SK-MEL-5 (cell line): ENCODE measurements at regions not wholly inside any gene's neighbourhood (a gene's known extent, or its start where the extent isn't known, plus 50 kb on each side); places are given as distances from the start of the nearest gene placed in this dataset.
"Not testable (repeated sequence)": the region's sequence is repeated elsewhere in the genome, so short reads cannot be mapped to it uniquely, and the experiment has no call there.

Source experiments
- DNase-seq: peaks from one replicate; pipeline ENCODE4 v3.0.0-alpha.2; 2016; ENCODE audit warnings: low read depth, low spot score
- in situ Hi-C: cut with HindIII; loops from 2 replicates; pipeline ENCODE4 v1.10.0; 2016; ENCODE audit warnings: low sequenced_read_pairs, high pct_unique_total_duplicates, low pct_unique_long_range_greater_than_20kb

DNA sequence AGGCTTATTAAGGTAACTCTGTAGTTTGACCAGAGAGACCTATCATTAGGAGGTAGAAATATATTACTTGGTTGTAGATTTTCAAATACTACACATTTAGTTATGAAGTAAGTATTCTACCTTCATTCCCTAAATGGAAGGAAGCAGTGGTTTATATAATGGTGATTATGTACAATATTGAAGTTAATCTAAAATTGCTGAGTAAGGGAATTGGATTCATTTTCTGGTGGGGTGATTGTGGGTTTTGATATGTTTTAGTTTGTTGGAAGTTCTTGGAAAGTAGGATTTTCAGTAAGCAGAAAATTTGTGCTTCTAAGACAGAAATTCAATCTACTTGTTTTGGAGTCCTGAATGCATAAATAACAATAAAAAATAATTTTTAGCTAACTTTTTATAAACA lies 1830.9 kb upstream of the ADGRL3 start:
- DNase-seq = no peak
- in situ Hi-C loops = no loop called here

DNA sequence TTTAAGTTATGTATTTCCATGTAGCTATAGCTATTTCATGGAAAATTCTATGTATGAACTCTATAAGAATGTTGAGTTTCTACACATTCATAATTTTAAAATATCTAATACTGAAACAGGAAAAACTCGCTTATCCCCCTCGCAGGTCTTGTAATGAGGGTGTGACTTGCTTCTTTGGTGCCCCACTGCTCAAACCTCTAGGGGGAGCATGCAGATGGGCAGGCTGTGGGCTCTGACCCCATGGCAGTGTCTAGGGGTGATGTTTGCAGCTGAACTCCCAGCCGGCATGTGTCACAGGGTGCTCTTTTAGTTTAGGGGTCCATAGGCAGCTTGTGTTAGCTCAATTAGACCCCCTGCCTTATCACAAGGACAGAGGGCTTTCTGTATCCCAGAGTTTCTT lies 1825.7 kb upstream of the ADGRL3 start:
- in situ Hi-C loops = no loop called here
- DNase-seq = peak; percentile 1

- in situ Hi-C loops = no loop called here
- no peak for DNase-seq
Measured at GRCh38 chr4:59380841-59381366, 1819.2 kb upstream of the ADGRL3 start.

GRCh38 chr4:59381591-59381990 lies 1818.5 kb upstream of the ADGRL3 start:
- in situ Hi-C loops = no loop called here
- DNase-seq = no peak

DNA sequence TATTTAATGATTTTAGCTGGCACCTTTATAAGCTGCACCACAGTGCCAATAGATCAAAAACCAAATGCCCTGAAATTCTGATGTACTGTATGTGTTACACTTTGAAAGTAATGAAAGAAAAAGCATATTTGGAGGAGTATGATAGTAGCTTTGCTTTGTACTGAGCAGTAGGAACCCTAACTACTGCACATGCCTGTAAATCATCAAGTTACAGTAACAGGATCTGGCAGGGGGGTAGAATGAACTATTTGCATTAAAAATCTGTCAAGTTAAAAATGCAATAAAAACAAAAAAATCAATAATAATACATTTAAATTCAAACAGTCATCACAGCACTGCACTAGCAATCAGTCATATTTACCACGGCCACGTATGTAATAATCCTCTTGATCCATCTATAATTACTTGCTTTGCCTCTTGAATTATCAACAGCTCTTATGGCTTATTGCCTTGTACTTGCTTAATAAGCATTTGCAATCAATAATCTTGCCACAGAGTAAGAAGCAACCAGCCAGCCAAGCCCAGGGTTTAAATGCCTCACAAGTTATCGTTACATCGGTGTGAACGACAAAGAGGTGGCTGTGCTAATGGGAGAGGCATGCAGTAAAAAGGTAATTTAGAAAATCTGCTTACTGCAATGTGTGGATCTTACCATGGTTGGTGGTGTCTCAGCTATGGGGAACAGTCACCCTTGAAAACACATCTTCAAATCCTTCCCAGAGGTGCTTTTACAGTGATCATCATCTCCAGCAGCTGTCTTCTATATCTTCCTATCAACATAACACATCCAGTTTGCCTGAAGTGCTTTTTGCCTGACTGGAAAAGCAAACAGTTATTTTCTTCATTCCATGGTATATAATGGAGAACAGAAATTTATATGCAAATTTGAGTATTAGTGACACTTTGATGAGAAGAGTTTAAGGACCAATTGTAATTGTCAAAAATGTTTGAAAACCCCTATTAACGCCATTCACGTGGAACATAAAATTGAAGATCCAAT lies 1812.1 kb upstream of the ADGRL3 start:
- DNase-seq = no peak
- in situ Hi-C loops = no loop called here

- in situ Hi-C loops = no loop called here
- no peak for DNase-seq
Measured at GRCh38 chr4:59393780-59394179, 1806.3 kb upstream of the ADGRL3 start.

DNA sequence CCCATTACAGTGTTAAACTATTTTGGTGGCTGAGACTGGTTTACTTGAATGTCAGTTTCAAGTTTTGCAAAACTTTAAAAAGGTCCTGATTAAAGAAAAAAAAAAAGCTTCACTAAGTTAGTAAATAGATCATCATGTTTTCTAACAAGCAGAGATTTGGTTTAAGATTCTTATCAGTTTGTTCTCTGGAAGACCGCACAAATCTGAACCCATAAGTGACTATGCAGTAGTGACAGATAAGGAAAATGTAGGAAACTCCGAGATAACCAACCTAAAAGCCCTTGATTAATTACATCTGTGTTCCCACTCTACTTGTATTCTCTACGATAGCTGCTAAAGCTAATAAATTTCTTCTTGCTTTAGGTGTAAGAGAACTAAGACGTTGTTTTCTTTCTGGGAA lies 1799.8 kb upstream of the ADGRL3 start:
- no peak for DNase-seq
- in situ Hi-C loops = no loop called here

- no peak for DNase-seq
- in situ Hi-C loops = no loop called here
Measured at GRCh38 chr4:59409647-59410046, 1790.5 kb upstream of the ADGRL3 start.

GRCh38 chr4:59412739-59413138 lies 1787.4 kb upstream of the ADGRL3 start:
- in situ Hi-C loops = no loop called here
- DNase-seq = no peak

DNA sequence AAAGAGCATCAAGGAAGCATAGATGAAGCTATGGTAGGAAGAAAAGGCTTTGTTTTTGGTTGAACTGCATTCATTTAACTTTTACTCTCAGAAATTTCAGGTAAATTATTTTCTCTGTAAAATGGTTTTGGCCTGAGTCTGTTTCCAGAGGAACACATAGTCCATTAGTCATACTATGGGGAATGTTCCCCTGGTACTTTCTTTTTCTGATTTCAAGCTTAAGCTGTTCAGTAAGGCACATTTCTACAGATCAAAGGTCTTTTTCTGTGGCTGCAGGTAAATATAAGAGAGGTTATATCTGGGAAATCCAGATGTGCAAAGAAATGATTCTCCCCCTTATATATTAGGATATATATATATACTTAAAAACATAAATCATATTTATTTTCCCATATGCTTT lies 1744.4 kb upstream of the ADGRL3 start:
- in situ Hi-C loops = no loop called here
- DNase-seq = no peak

- DNase-seq = no peak
- in situ Hi-C loops = no loop called here
Measured at GRCh38 chr4:59457576-59457975, 1742.5 kb upstream of the ADGRL3 start.

DNA sequence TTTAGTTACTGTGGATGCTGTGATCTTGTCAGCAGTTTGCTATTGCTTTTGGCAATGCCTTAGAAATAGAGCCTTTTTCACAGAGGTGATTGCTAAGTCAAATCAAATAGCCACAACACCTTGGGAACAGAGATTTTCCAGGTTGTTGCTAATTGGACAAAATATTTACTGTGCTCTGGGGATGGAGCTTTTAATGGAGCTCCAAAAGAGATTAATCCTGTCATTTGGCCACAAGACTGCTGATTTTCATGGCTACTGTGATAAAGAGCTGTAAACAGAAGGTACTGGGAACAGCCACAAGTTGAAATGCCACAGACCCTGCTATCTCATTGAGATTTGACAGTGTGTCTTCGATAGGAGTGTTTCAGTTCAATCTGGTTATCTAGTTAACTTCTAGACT lies 1715.2 kb upstream of the ADGRL3 start:
- DNase-seq = no peak

DNA sequence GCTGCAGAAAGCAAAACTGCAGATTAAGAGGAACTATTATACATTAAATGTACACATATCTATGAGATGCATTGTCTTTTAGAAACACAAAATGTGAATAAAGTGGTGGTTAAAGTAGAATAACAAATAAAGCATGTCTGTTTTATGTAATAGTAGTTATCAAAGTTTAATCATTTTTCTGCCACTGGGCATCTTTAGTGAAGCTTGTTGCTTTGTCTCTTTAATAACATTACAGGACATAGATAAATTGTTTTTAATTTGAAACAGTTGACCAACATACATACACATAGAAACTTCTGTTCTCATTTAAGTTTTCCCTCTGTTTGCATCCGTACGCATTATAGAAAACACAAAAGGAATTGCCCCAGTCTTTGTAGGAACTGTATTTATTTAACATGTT lies 1700.0 kb upstream of the ADGRL3 start:
- in situ Hi-C loops = no loop called here
- DNase-seq = no peak

More for the DNA sequence above, 1715.2 kb upstream of the ADGRL3 start:
- in situ Hi-C loops = no loop called here

DNA sequence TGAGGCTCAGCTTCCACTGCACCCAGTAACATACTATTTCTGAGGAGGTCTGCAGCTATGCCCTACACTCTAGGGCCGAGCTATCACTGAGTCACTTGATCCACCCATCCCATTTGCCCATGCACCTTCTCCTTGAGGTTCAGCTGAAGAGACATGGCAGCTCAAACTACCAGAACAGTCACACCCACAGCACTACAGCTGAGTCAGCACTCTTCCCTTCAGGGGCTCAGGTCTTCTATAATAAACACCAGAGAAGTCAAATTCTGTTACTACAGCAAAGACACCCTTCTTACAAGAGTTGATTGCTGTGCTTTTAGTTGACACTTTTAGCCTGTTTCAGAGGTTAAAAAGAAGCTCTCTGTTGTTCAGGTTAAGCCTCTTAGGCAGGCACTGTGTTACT lies 1696.4 kb upstream of the ADGRL3 start:
- no peak for DNase-seq

GRCh38 chr4:59511809-59512208 lies 1688.3 kb upstream of the ADGRL3 start:
- DNase-seq, in situ Hi-C loops: not testable (repeated sequence)

More for the DNA sequence above, 1696.4 kb upstream of the ADGRL3 start:
- in situ Hi-C loops = no loop called here

- in situ Hi-C loops = no loop called here
Measured at GRCh38 chr4:59517007-59517406, 1683.1 kb upstream of the ADGRL3 start.

DNA sequence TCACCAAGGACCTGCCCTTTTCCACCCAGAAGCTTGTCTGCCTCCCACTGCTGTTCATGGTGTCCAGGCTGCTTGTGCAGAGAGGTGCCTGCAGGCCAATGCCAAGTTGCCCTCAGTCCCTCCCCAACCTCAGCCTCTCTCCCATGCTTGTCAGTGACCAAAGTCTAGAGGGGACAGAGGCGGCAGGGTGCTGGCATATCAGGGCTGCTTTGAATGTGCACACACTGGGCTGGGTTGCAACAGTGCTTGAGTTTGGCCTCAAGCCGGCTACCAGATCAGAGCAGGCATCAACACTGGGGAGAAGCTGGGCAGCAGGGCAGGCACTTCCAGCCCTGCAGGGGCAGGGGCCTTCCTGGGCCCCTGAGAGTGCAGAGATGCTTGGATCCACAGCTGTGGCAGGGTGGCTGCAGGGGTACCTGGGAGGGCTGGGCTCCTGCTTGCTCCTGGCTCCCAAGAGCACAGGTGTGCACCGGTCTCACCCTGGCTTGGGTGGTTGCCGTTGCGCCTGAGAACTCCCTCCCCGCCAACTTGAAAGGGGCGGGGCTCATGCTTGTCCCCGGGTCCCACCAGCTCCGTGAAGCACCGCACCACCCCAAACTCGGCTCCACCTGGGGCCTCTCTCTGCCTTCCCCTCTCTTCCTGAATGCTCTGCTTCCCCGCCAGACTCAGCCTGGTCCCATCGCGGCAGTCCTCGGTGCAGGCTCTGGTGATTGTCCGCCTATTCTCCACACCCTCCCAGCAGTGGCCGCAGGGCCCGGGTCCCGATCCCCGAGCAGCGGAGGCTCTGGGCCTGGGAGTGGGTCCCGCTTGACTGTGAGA lies 1681.9 kb upstream of the ADGRL3 start:
- in situ Hi-C loops = no loop called here
- DNase-seq = no peak

More at GRCh38 chr4:59517007-59517406, 1683.1 kb upstream of the ADGRL3 start:
- DNase-seq = no peak

DNA sequence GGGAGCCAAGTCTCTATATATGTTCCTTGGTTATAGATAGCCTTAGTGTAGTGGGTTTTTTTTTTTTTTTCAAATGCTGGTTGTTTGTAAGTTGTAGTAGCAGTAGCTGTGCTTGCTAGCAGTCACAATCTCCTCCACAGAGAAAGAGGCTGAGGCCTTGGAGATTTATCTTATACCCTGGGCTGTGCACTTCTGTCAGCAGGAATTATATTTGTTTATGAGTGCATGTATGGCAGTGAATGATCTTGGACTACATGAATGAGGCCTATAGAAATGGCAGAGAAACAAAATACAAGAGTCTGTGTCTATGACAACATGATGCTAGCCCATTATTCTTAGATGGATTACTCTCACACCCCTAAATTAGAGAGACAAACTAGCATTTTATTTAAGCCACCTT lies 1674.2 kb upstream of the ADGRL3 start:
- in situ Hi-C loops = no loop called here
- DNase-seq = no peak
